HG03460 (cell line): ENCODE measurements at regions not wholly inside any gene's neighbourhood (a gene's known extent, or its start where the extent isn't known, plus 50 kb on each side); places are given as distances from the start of the nearest gene placed in this dataset.

Source experiments
- ATAC-seq: cut with Tn5 transposase; IDR thresholded peaks from one replicate; pipeline ENCODE4 v1.9.1; 2021; ENCODE audit not compliant: unreplicated experiment

GRCh38 chr6:167573461-167574215, 248.8 kb downstream of the TTLL2 start:
- ATAC-seq, result no peak

GRCh38 chr6:167574431-167575151, 249.7 kb downstream of the TTLL2 start:
- ATAC-seq, result no peak

- no peak for ATAC-seq
Observed at GRCh38 chr6:167575158-167575696, 250.3 kb downstream of the TTLL2 start.

GRCh38 chr6:167576050-167576741, 250.5 kb upstream of the AFDN start:
- ATAC-seq, result no peak

- ATAC-seq, result no peak
Observed at GRCh38 chr6:167576828-167577503, 249.7 kb upstream of the AFDN start.

- ATAC-seq, result no peak
Observed at GRCh38 chr6:167577891-167578361, 248.8 kb upstream of the AFDN start.

- no peak for ATAC-seq
Observed at GRCh38 chr6:167578371-167578901, 248.3 kb upstream of the AFDN start.

- ATAC-seq, result no peak
Observed at GRCh38 chr6:167579806-167580618, 246.7 kb upstream of the AFDN start.

GRCh38 chr6:167580619-167580911, 246.1 kb upstream of the AFDN start:
- ATAC-seq, result no peak

- ATAC-seq, result no peak
Observed at GRCh38 chr6:167581637-167582036, 245.1 kb upstream of the AFDN start.

GRCh38 chr6:167583412-167583811, 243.3 kb upstream of the AFDN start:
- no peak for ATAC-seq

- no peak for ATAC-seq
Observed at GRCh38 chr6:167588181-167588919, 238.4 kb upstream of the AFDN start.

- no peak for ATAC-seq
Observed at GRCh38 chr6:167588920-167589614, 237.6 kb upstream of the AFDN start.

GRCh38 chr6:167589615-167589940, 237.1 kb upstream of the AFDN start:
- no peak for ATAC-seq

- no peak for ATAC-seq
Observed at GRCh38 chr6:167590193-167590592, 236.5 kb upstream of the AFDN start.
